ENCODE measurements at regions not wholly inside any gene's neighbourhood (a gene's known extent, or its start where the extent isn't known, plus 50 kb on each side); places are given as distances from the start of the nearest gene placed in this dataset.

DNA sequence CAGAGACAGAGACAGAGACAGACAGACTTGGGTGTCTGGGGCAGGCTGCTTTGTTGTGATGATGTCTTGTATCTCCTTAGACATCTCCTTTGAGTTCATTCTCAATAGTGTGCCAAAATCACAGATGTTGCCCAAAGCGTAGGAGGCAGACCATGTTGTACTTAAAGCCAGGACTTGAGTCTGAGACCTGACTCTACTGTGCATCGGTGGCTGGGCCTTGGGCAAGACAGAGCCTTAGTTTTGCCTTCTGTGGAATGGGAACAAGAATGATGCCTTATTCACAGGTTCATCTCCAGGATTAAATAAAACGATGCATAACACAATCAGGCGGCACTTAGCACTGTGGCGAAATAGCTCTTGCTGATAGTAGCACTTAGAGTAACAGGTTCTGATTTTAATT, 230.3 kb downstream of the AACS start:
- TF ChIP-seq CREB1 (CRISPR knock-in tag; IDR thresholded peaks at IDR 0.05; ENCODE audit: low read depth) = no peak
- no peak for TF ChIP-seq EZH2phosphoT487 (IDR thresholded peaks at IDR 0.05; ENCODE audit: unreplicated experiment)
- TF ChIP-seq POLR2AphosphoS5 (IDR thresholded peaks at IDR 0.05; ENCODE audit: low read depth) = no peak
- no peak for TF ChIP-seq STAT1 (IDR thresholded peaks at IDR 0.05; ENCODE audit: unreplicated experiment)
- TF ChIP-seq JUNB (IDR thresholded peaks at IDR 0.05; ENCODE audit: unreplicated experiment) = no peak
- TF ChIP-seq ZNF114 (CRISPR knock-in tag; IDR thresholded peaks at IDR 0.05) = no peak
- TF ChIP-seq, protein P1, sequence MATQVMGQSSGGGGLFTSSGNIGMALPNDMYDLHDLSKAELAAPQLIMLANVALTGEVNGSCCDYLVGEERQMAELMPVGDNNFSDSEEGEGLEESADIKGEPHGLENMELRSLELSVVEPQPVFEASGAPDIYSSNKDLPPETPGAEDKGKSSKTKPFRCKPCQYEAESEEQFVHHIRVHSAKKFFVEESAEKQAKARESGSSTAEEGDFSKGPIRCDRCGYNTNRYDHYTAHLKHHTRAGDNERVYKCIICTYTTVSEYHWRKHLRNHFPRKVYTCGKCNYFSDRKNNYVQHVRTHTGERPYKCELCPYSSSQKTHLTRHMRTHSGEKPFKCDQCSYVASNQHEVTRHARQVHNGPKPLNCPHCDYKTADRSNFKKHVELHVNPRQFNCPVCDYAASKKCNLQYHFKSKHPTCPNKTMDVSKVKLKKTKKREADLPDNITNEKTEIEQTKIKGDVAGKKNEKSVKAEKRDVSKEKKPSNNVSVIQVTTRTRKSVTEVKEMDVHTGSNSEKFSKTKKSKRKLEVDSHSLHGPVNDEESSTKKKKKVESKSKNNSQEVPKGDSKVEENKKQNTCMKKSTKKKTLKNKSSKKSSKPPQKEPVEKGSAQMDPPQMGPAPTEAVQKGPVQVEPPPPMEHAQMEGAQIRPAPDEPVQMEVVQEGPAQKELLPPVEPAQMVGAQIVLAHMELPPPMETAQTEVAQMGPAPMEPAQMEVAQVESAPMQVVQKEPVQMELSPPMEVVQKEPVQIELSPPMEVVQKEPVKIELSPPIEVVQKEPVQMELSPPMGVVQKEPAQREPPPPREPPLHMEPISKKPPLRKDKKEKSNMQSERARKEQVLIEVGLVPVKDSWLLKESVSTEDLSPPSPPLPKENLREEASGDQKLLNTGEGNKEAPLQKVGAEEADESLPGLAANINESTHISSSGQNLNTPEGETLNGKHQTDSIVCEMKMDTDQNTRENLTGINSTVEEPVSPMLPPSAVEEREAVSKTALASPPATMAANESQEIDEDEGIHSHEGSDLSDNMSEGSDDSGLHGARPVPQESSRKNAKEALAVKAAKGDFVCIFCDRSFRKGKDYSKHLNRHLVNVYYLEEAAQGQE (IDR thresholded peaks at IDR 0.05; ENCODE audit: unreplicated experiment) = no peak
- no peak for TF ChIP-seq ZNF331 (CRISPR knock-in tag; IDR thresholded peaks at IDR 0.05; ENCODE audit: low read depth)
- TF ChIP-seq, protein P2, sequence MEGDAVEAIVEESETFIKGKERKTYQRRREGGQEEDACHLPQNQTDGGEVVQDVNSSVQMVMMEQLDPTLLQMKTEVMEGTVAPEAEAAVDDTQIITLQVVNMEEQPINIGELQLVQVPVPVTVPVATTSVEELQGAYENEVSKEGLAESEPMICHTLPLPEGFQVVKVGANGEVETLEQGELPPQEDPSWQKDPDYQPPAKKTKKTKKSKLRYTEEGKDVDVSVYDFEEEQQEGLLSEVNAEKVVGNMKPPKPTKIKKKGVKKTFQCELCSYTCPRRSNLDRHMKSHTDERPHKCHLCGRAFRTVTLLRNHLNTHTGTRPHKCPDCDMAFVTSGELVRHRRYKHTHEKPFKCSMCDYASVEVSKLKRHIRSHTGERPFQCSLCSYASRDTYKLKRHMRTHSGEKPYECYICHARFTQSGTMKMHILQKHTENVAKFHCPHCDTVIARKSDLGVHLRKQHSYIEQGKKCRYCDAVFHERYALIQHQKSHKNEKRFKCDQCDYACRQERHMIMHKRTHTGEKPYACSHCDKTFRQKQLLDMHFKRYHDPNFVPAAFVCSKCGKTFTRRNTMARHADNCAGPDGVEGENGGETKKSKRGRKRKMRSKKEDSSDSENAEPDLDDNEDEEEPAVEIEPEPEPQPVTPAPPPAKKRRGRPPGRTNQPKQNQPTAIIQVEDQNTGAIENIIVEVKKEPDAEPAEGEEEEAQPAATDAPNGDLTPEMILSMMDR (conservative IDR thresholded peaks at IDR 0.05; ENCODE audit: low read depth in 2 of 2) = no peak
- no peak for TF ChIP-seq NANOG (IDR thresholded peaks at IDR 0.05; ENCODE audit: borderline replicate concordance)
- TF ChIP-seq, protein P3, sequence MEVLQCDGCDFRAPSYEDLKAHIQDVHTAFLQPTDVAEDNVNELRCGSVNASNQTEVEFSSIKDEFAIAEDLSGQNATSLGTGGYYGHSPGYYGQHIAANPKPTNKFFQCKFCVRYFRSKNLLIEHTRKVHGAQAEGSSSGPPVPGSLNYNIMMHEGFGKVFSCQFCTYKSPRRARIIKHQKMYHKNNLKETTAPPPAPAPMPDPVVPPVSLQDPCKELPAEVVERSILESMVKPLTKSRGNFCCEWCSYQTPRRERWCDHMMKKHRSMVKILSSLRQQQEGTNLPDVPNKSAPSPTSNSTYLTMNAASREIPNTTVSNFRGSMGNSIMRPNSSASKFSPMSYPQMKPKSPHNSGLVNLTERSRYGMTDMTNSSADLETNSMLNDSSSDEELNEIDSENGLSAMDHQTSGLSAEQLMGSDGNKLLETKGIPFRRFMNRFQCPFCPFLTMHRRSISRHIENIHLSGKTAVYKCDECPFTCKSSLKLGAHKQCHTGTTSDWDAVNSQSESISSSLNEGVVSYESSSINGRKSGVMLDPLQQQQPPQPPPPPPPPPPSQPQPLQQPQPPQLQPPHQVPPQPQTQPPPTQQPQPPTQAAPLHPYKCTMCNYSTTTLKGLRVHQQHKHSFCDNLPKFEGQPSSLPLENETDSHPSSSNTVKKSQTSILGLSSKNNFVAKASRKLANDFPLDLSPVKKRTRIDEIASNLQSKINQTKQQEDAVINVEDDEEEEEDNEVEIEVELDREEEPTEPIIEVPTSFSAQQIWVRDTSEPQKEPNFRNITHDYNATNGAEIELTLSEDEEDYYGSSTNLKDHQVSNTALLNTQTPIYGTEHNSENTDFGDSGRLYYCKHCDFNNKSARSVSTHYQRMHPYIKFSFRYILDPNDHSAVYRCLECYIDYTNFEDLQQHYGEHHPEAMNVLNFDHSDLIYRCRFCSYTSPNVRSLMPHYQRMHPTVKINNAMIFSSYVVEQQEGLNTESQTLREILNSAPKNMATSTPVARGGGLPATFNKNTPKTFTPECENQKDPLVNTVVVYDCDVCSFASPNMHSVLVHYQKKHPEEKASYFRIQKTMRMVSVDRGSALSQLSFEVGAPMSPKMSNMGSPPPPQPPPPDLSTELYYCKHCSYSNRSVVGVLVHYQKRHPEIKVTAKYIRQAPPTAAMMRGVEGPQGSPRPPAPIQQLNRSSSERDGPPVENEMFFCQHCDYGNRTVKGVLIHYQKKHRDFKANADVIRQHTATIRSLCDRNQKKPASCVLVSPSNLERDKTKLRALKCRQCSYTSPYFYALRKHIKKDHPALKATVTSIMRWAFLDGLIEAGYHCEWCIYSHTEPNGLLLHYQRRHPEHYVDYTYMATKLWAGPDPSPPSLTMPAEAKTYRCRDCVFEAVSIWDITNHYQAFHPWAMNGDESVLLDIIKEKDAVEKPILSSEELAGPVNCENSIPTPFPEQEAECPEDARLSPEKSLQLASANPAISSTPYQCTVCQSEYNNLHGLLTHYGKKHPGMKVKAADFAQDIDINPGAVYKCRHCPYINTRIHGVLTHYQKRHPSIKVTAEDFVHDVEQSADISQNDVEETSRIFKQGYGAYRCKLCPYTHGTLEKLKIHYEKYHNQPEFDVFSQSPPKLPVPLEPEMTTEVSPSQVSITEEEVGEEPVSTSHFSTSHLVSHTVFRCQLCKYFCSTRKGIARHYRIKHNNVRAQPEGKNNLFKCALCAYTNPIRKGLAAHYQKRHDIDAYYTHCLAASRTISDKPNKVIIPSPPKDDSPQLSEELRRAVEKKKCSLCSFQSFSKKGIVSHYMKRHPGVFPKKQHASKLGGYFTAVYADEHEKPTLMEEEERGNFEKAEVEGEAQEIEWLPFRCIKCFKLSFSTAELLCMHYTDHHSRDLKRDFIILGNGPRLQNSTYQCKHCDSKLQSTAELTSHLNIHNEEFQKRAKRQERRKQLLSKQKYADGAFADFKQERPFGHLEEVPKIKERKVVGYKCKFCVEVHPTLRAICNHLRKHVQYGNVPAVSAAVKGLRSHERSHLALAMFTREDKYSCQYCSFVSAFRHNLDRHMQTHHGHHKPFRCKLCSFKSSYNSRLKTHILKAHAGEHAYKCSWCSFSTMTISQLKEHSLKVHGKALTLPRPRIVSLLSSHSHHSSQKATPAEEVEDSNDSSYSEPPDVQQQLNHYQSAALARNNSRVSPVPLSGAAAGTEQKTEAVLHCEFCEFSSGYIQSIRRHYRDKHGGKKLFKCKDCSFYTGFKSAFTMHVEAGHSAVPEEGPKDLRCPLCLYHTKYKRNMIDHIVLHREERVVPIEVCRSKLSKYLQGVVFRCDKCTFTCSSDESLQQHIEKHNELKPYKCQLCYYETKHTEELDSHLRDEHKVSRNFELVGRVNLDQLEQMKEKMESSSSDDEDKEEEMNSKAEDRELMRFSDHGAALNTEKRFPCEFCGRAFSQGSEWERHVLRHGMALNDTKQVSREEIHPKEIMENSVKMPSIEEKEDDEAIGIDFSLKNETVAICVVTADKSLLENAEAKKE (CRISPR knock-in tag; IDR thresholded peaks at IDR 0.05) = no peak
- TF ChIP-seq, protein P4, sequence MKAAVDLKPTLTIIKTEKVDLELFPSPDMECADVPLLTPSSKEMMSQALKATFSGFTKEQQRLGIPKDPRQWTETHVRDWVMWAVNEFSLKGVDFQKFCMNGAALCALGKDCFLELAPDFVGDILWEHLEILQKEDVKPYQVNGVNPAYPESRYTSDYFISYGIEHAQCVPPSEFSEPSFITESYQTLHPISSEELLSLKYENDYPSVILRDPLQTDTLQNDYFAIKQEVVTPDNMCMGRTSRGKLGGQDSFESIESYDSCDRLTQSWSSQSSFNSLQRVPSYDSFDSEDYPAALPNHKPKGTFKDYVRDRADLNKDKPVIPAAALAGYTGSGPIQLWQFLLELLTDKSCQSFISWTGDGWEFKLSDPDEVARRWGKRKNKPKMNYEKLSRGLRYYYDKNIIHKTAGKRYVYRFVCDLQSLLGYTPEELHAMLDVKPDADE (IDR thresholded peaks at IDR 0.05) = no peak
- TF ChIP-seq EZH2 (IDR thresholded peaks at IDR 0.05; ENCODE audit: low read depth, unreplicated experiment) = no peak
- no peaks in the 10 kb centered on the region for H3K36me3 ChIP-seq (ENCODE audit: insufficient read depth)
- Mint-ChIP-seq H3K4me3 (no peak overlapping the region), H3K27me3 (ENCODE audit: insufficient read depth, low read depth, poor library complexity) (peaks cover 16% of the 10 kb centered on the region), H3K9me3 (peaks cover 3% of the 10 kb centered on the region; the same call in 1 of the 3 replicates), H3K27ac (no peak overlapping the region), H3K36me3 (ENCODE audit: low read depth) (peaks cover 36% of the 10 kb centered on the region), H3K4me1 (peaks cover 17% of the 10 kb centered on the region)
- DNase-seq (ENCODE audit: low spot score) = no peak
- H3K27ac ChIP-seq (ENCODE audit: low read depth) = no peak overlapping the region
- no peak overlapping the region for H2AFZ ChIP-seq
- no peak for ATAC-seq
- H4K20me1 ChIP-seq (replicated peaks; ENCODE audit: insufficient read depth) = peaks cover 7% of the 10 kb centered on the region
- H3K79me2 ChIP-seq (replicated peaks; ENCODE audit: insufficient read depth) = peaks cover 13% of the 10 kb centered on the region
- no peaks in the 10 kb centered on the region for H3F3A ChIP-seq (replicated peaks; ENCODE audit: low read depth)
- no peaks in the 10 kb centered on the region for H3K9me2 ChIP-seq (ENCODE audit: insufficient read depth)
- peaks cover 6% of the 10 kb centered on the region for H3K4me1 ChIP-seq (ENCODE audit: insufficient read depth)
- H3K4me2 ChIP-seq = no peak overlapping the region
- H3K4me3 ChIP-seq = no peak overlapping the region
- H3K27me3 ChIP-seq (ENCODE audit: insufficient read depth) = no peaks in the 10 kb centered on the region
